Keratinocyte (primary cell): ENCODE measurements at regions not wholly inside any gene's neighbourhood (a gene's known extent, or its start where the extent isn't known, plus 50 kb on each side); places are given as distances from the start of the nearest gene placed in this dataset.

Source experiments
- DNase-seq: peaks from one replicate; pipeline ENCODE4 v3.0.0-alpha.2; 2011; ENCODE audit warnings: low read depth, missing footprints, low spot score
- FAIRE-seq: peaks from 2 replicates; lab custom pipeline; 2011; peaks lifted over from hg19 to GRCh38; lab: Jason Lieb, UNC
- H2AFZ ChIP-seq: 2 replicates; pipeline ENCODE4 v1.6.0; 2012; ENCODE audit warnings: low read length, control low read depth, inconsistent platforms; ENCODE audit not compliant: control insufficient read depth
- H3K27ac ChIP-seq: 2 replicates; pipeline ENCODE4 v1.5.1; 2011; ENCODE audit warnings: low read length; ENCODE audit not compliant: control insufficient read depth, insufficient read depth
- H3K27me3 ChIP-seq: 3 replicates; pipeline ENCODE4 v1.6.0; 2011; ENCODE audit warnings: low read length; ENCODE audit not compliant: control insufficient read depth, insufficient read depth; ENCODE audit errors: extremely low read depth
- H3K36me3 ChIP-seq, 2 experiments: 2 replicates in 1 of 2; 3 replicates in 1 of 2; pipeline ENCODE4 v1.5.1; 2011; ENCODE audit warnings: low read length in 2 of 2, mild to moderate bottlenecking in 1 of 2; ENCODE audit not compliant: control insufficient read depth in 2 of 2, insufficient read depth in 2 of 2; ENCODE audit errors: extremely low read depth in 1 of 2
- H3K4me1 ChIP-seq: 3 replicates; pipeline ENCODE4 v1.5.1; 2011; ENCODE audit warnings: low read length; ENCODE audit not compliant: control insufficient read depth, insufficient read depth; ENCODE audit errors: extremely low read depth
- H3K4me2 ChIP-seq: 3 replicates; pipeline ENCODE4 v1.6.0; 2011; ENCODE audit warnings: low read depth, low read length; ENCODE audit not compliant: control insufficient read depth, insufficient read depth; ENCODE audit errors: extremely low read depth
- H3K4me3 ChIP-seq, 3 experiments: fragments of 200-600 bp in 1 of 3; sonication (generic) in 1 of 3; 2 replicates in 2 of 3; 3 replicates in 1 of 3; pipeline ENCODE4 v1.5.1; 2011 to 2016; ENCODE audit warnings: low read length in 3 of 3, mild to moderate bottlenecking in 3 of 3, control low read depth in 2 of 3, inconsistent platforms in 1 of 3, low read depth in 1 of 3, mixed read lengths in 1 of 3, mixed run types in 1 of 3, moderate library complexity in 1 of 3; ENCODE audit not compliant: control insufficient read depth in 2 of 3, insufficient read depth in 2 of 3; ENCODE audit errors: extremely low read depth in 1 of 3
- H3K79me2 ChIP-seq: 2 replicates; pipeline ENCODE4 v1.6.0; 2012; ENCODE audit warnings: low read length; ENCODE audit not compliant: control insufficient read depth, insufficient read depth
- H3K9ac ChIP-seq: 3 replicates; pipeline ENCODE4 v1.6.0; 2011; ENCODE audit warnings: low read length; ENCODE audit not compliant: control insufficient read depth, insufficient read depth; ENCODE audit errors: extremely low read depth
- H3K9me1 ChIP-seq: 3 replicates; pipeline ENCODE4 v1.6.0; 2011; ENCODE audit warnings: low read length; ENCODE audit not compliant: control insufficient read depth, insufficient read depth; ENCODE audit errors: extremely low read depth
- H3K9me3 ChIP-seq: 2 replicates; pipeline ENCODE4 v1.5.1; 2012; ENCODE audit warnings: low read depth, low read length; ENCODE audit not compliant: control insufficient read depth
- H4K20me1 ChIP-seq: 3 replicates; pipeline ENCODE4 v1.6.0; 2011; ENCODE audit warnings: low read length; ENCODE audit not compliant: control insufficient read depth, insufficient read depth; ENCODE audit errors: extremely low read depth
- CTCF ChIP-seq, 3 experiments: IDR thresholded peaks in 1 of 3; conservative IDR thresholded peaks in 1 of 3; optimal IDR thresholded peaks in 1 of 3; 2 replicates in 2 of 3; 3 replicates in 1 of 3; pipeline versions ENCODE3 to v1.5.1; 2011; ENCODE audit warnings: low read length in 3 of 3, mild to moderate bottlenecking in 3 of 3, moderate library complexity in 2 of 3, control low read depth in 1 of 3, inconsistent platforms in 1 of 3; ENCODE audit not compliant: insufficient read depth in 2 of 3; ENCODE audit errors: extremely low read depth in 1 of 3
- EZH2 ChIP-seq: IDR thresholded peaks from one replicate; pipeline ENCODE4 v1.6.1; 2012; ENCODE audit warnings: inconsistent platforms, mild to moderate bottlenecking, low read length, moderate library complexity
- dilution Hi-C: fragments of 300-500 bp; cut with MboI; formaldehyde crosslinking; loops from one replicate; pipeline ENCODE4 v1.7.0; 2020; ENCODE audit warnings: low sequenced_read_pairs; ENCODE audit not compliant: extremely low pct_ligation_motif_present

DNA sequence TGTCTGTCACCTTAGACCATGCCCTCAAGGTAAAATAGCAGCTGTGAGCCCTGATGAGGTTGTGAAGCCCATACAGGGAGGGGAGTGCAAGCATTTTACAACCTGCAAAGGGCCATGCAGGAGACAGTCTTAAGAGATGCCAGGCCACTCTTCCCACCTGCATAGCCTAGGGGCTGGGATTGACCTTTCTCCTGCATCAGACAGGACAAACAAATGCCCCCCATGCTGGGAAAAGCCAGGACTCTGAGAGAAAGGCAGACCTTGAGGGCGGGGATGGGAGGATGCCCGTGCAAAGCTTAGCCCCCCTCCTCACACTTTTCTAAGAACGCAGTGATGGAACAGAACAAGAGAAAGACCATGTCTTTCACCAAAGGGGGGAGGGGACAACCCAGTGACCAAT, 137.9 kb upstream of the MAMLD1 start:
- dilution Hi-C loops = no loop called here
- TF ChIP-seq CTCF (optimal IDR thresholded peaks at IDR 0.05 in 1 of 3, IDR thresholded peaks at IDR 0.05 in 1 of 3, conservative IDR thresholded peaks at IDR 0.05 in 1 of 3; ENCODE audit: extremely low read depth in 1 of 3, insufficient read depth in 2 of 3, low read length in 3 of 3) (no peak), EZH2 (no peak)
- no peak for FAIRE-seq

GRCh38 chrX:150225756-150226155, 137.4 kb upstream of the MAMLD1 start:
- no peaks in the 10 kb centered on the region for H3K4me1 ChIP-seq
- no peak overlapping the region for H3K4me2 ChIP-seq
- DNase-seq (no peak), FAIRE-seq (no peak)
- no peak overlapping the region for H3K9ac ChIP-seq
- H3K4me3 ChIP-seq = no peak overlapping the region
- H3K27ac ChIP-seq = no peak overlapping the region
- dilution Hi-C loops = no loop called here
- no peaks in the 10 kb centered on the region for H4K20me1 ChIP-seq
- H3K27me3 ChIP-seq = no peaks in the 10 kb centered on the region
- TF ChIP-seq CTCF (optimal IDR thresholded peaks at IDR 0.05 in 1 of 3, IDR thresholded peaks at IDR 0.05 in 1 of 3, conservative IDR thresholded peaks at IDR 0.05 in 1 of 3; ENCODE audit: extremely low read depth in 1 of 3, insufficient read depth in 2 of 3, low read length in 3 of 3) (no peak), EZH2 (no peak)
- H3K79me2 ChIP-seq = no peaks in the 10 kb centered on the region
- no peaks in the 10 kb centered on the region for H3K9me3 ChIP-seq
- H3K9me1 ChIP-seq = no peaks in the 10 kb centered on the region
- no peak overlapping the region for H2AFZ ChIP-seq
- no peaks in the 10 kb centered on the region for H3K36me3 ChIP-seq

More for the DNA sequence above, 137.9 kb upstream of the MAMLD1 start:
- H3K9ac ChIP-seq = no peak overlapping the region
- no peaks in the 10 kb centered on the region for H4K20me1 ChIP-seq
- no peak overlapping the region for H2AFZ ChIP-seq
- no peaks in the 10 kb centered on the region for H3K79me2 ChIP-seq
- no peak for DNase-seq
- H3K27ac ChIP-seq = no peak overlapping the region
- H3K27me3 ChIP-seq = no peaks in the 10 kb centered on the region
- H3K9me1 ChIP-seq = no peaks in the 10 kb centered on the region
- no peaks in the 10 kb centered on the region for H3K4me1 ChIP-seq
- no peaks in the 10 kb centered on the region for H3K36me3 ChIP-seq
- no peak overlapping the region for H3K4me2 ChIP-seq
- H3K4me3 ChIP-seq = no peak overlapping the region
- H3K9me3 ChIP-seq = no peaks in the 10 kb centered on the region
